ENCODE measurements at regions not wholly inside any gene's neighbourhood (a gene's known extent, or its start where the extent isn't known, plus 50 kb on each side); places are given as distances from the start of the nearest gene placed in this dataset.

DNA sequence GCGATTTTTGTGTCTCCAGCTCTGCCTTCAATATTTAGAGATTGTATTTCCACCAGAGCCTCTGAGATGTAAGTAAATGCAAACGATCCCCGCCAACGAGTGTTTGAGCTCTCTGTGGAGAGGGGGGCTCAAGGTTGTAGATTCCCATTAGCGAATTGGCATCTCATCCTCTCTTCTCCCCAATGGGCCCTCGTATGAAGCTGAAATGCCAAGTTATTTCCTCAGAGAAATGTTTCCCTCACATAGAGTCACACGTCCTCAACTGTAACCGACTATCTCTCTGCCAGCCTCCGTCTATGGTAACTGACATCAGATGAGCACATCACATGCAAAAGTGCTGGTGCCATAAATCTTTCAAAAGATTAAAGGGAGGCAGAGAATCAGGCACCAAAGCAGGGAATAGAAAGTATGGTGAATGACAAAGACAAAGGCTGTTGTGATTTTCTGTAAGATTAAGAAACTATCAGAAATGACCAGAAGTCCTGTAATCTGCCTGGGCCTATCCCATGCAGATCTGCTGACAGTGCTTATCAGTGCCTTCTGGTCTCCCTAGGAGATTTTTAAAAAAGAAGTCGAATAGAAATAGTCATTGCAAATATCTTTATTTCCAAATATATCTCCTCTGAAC, 157.1 kb downstream of the PDGFRA start:
- TF ChIP-seq, protein P1, sequence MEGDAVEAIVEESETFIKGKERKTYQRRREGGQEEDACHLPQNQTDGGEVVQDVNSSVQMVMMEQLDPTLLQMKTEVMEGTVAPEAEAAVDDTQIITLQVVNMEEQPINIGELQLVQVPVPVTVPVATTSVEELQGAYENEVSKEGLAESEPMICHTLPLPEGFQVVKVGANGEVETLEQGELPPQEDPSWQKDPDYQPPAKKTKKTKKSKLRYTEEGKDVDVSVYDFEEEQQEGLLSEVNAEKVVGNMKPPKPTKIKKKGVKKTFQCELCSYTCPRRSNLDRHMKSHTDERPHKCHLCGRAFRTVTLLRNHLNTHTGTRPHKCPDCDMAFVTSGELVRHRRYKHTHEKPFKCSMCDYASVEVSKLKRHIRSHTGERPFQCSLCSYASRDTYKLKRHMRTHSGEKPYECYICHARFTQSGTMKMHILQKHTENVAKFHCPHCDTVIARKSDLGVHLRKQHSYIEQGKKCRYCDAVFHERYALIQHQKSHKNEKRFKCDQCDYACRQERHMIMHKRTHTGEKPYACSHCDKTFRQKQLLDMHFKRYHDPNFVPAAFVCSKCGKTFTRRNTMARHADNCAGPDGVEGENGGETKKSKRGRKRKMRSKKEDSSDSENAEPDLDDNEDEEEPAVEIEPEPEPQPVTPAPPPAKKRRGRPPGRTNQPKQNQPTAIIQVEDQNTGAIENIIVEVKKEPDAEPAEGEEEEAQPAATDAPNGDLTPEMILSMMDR (IDR thresholded peaks at IDR 0.05) = no peak
- TF ChIP-seq POLR2AphosphoS5 (IDR thresholded peaks at IDR 0.05; ENCODE audit: insufficient read depth in 1 of 2, low read depth in 1 of 2) (no peak), POLR2A (IDR thresholded peaks at IDR 0.05) (no peak)
